HG02938 (cell line): ENCODE measurements at regions not wholly inside any gene's neighbourhood (a gene's known extent, or its start where the extent isn't known, plus 50 kb on each side); places are given as distances from the start of the nearest gene placed in this dataset.
"Not testable (repeated sequence)": the region's sequence is repeated elsewhere in the genome, so short reads cannot be mapped to it uniquely, and the experiment has no call there.

Source experiments
- ATAC-seq: cut with Tn5 transposase; IDR thresholded peaks from one replicate; pipeline ENCODE4 v1.9.1; 2021; ENCODE audit warnings: mild to moderate bottlenecking, moderate library complexity; ENCODE audit not compliant: unreplicated experiment

- ATAC-seq: no peak
These were observed 169.5 kb upstream of the HAPLN1 start for GRCh38 chr5:83889971-83890745.

- no peak for ATAC-seq
These were observed 157.5 kb upstream of the HAPLN1 start for GRCh38 chr5:83877911-83878706.

DNA sequence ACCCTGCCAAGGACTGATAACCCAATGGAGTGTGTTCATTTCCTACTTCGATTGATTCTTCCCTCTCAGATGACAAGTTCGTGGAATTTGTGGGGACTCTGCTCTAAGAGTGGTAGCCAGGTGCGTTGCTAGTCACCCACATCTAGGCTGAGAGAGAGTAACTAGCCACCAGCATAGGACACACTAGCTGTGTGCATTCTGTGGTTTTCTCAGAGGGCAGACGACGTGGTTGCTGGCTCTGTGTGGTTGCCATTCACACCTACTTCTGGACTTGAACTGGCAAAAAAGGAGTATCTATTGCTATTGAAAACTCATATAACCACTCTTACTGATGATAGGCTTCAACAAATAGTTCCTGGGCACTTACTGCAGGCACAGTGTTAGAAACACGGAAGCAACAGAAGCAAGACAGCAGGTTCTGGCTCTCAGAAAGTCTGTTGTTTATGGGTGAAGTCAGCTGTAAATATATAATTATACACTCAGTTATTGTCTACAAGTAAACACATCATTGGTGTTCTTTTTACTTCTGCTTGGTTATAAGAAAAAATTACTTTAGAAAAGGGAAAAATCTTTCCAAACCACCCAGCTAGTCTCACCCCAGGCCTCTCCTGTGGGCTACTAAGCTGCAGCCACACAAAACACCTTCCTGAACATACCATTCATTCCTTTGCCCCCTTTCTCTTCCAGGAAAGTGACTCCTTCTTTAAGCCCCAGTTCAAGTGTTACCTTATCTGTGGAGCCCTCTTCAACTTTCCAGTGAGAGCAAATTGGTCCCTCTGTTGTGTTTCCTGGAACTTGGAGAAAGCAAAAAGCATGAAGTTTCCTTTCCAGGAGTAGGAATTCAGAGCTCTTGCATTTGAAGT lies 151.1 kb upstream of the HAPLN1 start:
- no peak for ATAC-seq

- no peak for ATAC-seq
These were observed 145.5 kb upstream of the HAPLN1 start for GRCh38 chr5:83866181-83866580.

- no peak for ATAC-seq
These were observed 144.9 kb upstream of the HAPLN1 start for GRCh38 chr5:83865579-83865978.

- peak; percentile 32 for ATAC-seq
These were observed 144.0 kb upstream of the HAPLN1 start for GRCh38 chr5:83864652-83865051.

GRCh38 chr5:83857341-83857740 lies 136.7 kb upstream of the HAPLN1 start:
- ATAC-seq: no peak

GRCh38 chr5:83856881-83857280 lies 136.2 kb upstream of the HAPLN1 start:
- no peak for ATAC-seq

DNA sequence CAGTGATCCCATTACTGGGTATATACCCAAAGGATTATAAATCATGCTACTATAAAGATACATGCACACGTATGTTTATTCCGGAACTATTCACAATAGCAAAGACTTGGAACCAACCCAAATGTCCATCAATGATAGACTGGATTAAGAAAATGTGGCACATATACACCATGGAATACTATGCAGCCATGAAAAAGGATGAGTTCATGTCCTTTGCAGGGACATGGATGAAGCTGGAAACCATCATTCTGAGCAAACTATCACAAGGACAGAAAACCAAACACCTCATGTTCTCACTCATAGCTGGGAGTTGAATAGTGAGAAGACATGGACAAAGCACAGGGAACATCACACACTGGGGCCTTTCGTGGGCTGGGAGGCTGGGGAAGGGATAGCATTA lies 129.8 kb upstream of the HAPLN1 start:
- ATAC-seq: not testable (repeated sequence)

DNA sequence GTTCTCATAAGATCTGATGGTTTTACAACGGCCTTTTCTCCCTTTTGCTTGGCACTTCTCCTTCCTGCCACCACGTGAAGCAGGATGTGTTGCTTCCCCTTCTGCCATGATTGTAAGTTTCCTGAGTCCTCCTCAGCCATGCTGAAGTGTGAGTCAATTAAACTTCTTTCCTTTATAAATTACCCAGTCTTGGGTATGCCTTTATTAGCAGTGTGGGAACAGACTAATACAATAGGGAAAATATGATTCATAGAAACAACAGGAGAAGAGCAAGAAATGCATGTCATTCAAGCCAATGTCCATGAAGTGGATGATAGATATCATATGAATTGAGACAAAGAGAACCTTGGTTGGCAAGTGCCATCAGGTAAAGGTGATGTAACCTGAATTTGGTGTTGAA lies 128.3 kb upstream of the HAPLN1 start:
- ATAC-seq: no peak

GRCh38 chr5:83846624-83847350 lies 126.1 kb upstream of the HAPLN1 start:
- ATAC-seq: no peak

DNA sequence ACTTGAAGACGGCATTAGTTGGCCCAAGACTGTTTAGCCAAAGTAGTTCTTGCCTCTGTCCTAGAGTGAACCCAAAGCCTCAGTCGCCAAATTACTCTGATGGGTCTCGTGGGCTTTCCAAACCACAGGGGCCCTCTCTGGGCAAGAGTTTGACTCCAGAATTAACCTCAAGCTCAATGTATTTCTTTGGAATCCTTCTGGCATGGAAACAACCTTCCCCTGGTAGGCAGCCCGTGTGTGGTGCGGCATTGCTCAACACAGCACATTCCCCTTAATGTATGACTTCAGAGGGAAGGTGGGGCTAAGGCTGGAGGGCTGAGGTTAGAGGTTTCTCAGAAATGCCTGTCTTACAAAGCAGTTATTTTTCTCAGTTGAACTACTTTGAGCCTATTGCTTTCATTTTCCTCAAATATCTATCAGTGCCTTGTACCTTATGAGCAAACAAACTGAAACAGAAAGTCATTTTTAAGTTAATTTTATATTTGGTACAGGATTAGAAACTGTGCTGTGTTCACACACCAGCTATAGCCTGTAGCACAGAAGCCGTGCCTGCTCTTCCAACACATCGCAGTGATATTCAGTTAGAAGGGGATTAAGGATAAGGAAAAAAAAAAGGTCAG lies 123.9 kb upstream of the HAPLN1 start:
- ATAC-seq: peak; percentile 99

GRCh38 chr5:83839788-83840187 lies 119.1 kb upstream of the HAPLN1 start:
- no peak for ATAC-seq

GRCh38 chr5:83839256-83839655 lies 118.6 kb upstream of the HAPLN1 start:
- ATAC-seq: no peak

- no peak for ATAC-seq
These were observed 116.7 kb upstream of the HAPLN1 start for GRCh38 chr5:83837265-83837907.

DNA sequence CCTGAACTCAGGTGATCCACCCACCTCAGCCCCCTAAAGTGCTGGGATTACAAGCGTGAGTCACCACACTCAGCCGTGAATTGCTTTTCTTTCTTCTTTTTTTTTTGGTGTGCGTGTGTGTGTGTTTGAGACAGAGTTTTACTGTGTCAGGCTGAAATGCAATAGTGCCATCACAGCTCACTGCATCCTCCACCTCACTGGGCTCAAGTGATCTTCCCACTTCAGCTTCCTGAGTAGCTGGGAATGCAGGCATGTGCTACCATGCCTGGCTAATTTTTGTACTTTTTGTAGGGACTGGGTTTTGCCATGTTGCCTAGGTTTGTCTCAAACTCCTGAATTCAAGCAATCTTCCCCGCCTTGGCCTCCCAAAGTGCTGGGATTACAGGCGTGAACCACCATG lies 113.7 kb upstream of the HAPLN1 start:
- ATAC-seq: no peak

DNA sequence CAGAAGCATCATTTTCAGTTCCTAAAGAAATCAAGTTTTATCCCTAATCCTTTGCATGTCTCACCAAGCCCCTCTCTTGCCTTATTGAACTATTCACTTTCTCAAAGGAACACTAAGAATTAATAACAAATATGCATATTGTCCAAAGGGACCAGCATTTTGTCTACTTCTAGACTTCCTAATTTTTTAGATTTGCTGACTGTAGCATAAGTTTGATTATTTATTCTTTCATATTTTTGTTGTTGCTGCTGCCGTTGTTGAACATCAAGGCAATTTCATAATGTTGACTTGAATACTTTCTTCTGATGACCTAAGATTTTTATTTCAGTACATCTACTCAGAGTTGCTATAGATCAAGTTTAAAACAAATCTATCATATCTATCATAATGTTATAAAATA lies 111.2 kb upstream of the HAPLN1 start:
- no peak for ATAC-seq

DNA sequence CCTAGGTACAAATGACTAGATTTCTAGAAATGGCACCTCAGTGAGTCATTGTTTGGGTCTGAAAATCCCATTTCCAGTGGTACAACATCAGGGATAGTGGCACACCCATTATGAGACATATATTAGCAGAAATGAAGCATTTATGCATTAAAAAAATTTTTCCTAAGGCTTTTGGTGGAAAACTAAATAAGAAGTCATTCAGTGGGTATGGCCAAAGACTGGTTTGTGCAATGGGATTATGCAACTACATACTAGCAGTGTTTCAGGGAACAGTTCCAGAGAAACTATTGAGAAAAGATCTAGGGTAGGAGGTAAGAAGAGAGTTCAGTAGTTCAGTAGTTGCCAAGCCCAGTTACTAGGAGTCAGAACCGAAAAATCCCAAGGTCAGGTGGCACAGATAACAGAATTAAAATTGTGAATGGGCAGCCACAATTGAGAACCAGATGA lies 106.5 kb upstream of the HAPLN1 start:
- ATAC-seq: no peak

GRCh38 chr5:83817591-83817990 lies 96.9 kb upstream of the HAPLN1 start:
- ATAC-seq: no peak

GRCh38 chr5:83815661-83816060 lies 95.0 kb upstream of the HAPLN1 start:
- no peak for ATAC-seq
